ENCODE measurements at regions not wholly inside any gene's neighbourhood (a gene's known extent, or its start where the extent isn't known, plus 50 kb on each side); places are given as distances from the start of the nearest gene placed in this dataset.
"Not testable (repeated sequence)": the region's sequence is repeated elsewhere in the genome, so short reads cannot be mapped to it uniquely, and the experiment has no call there.

DNA sequence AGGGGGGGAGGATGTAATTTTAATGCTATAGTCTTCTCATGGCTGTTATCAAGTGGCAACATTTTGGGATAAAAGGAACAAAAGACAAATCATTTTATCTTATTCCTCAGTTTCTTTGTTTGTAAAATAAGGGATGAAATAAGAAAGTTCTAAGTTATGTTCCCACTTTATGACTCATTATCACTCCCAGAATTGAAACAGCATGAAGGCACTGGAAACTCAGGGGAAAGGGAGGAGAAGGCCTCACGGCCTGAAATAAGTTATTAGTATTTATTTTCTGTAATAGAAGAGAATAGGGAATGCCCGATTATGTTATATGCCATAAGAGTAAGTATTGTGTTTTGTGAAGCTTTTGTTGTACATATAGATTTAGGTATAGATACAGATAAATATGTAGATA, 85.0 kb upstream of the NAMPT start:
- no peak overlapping the region for H3K4me3 ChIP-seq (ENCODE audit: low read depth, poor library complexity, severe bottlenecking)
- DNase-seq (ENCODE audit: low spot score in 2 of 2): no peak
- TF ChIP-seq, protein P1, sequence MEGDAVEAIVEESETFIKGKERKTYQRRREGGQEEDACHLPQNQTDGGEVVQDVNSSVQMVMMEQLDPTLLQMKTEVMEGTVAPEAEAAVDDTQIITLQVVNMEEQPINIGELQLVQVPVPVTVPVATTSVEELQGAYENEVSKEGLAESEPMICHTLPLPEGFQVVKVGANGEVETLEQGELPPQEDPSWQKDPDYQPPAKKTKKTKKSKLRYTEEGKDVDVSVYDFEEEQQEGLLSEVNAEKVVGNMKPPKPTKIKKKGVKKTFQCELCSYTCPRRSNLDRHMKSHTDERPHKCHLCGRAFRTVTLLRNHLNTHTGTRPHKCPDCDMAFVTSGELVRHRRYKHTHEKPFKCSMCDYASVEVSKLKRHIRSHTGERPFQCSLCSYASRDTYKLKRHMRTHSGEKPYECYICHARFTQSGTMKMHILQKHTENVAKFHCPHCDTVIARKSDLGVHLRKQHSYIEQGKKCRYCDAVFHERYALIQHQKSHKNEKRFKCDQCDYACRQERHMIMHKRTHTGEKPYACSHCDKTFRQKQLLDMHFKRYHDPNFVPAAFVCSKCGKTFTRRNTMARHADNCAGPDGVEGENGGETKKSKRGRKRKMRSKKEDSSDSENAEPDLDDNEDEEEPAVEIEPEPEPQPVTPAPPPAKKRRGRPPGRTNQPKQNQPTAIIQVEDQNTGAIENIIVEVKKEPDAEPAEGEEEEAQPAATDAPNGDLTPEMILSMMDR (IDR thresholded peaks at IDR 0.05): no peak
- TF ChIP-seq POLR2A (IDR thresholded peaks at IDR 0.05): no peak
- intact Hi-C loops (cut with DNase I; ENCODE audit: low total_unique reads): no loop called here
- WGBS, 2 donors: 74 to 81% methylated on average over 2 of the region's 2 CpGs

DNA sequence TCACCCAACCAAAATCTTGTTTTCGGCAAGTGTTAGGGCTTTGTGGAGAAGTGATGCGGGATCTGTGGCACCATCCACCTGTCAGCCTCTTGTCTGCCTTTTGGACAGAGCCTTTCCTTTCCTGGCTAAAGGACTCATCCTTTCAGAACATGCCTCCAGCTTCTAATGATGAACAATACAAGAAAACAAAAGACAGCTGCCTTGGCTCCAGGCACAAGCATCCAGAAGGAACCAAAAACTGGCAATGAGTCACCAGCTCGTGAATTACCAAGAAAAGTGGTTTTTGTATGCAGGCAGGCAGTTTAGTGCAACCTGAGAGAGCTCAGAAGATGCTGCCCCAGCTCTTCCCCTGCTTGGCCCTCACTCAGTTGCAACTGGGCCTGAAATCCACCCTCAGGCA, 84.6 kb upstream of the NAMPT start:
- peak in 1 of 2 donors; percentile 49 for DNase-seq (ENCODE audit: low spot score in 2 of 2)
- TF ChIP-seq, protein P1 (IDR thresholded peaks at IDR 0.05): no peak
- no peak for TF ChIP-seq POLR2A (IDR thresholded peaks at IDR 0.05)
- WGBS, 2 donors: 48 to 61% methylated on average over 3 of the region's 3 CpGs
- no peak overlapping the region for H3K4me3 ChIP-seq (ENCODE audit: low read depth, poor library complexity, severe bottlenecking)
- intact Hi-C loops (cut with DNase I; ENCODE audit: low total_unique reads): no loop called here

DNA sequence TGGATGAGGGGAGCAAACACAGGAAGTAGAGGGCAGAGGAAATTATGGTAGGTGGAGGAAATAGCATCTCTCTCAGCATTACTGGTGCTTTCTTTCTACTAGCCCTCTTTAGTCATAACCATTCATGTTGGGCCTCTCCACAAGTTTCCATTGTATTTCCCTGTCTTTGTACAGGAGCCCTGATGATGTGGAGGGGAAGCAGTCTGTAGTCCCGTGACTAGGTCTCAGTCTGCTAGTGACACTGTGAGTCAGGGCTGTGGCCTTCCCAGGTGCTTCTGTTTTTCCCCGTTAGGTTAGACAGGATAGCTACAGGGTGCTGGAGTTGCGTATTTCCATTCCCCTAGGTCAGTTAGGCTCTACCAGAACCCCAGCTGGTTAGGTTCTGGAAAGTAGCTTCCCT, 82.9 kb upstream of the NAMPT start:
- intact Hi-C loops (cut with DNase I; ENCODE audit: low total_unique reads): no loop called here
- 86 to 87% methylated on average over 3 of the region's 3 CpGs for WGBS, 2 donors
- no peak overlapping the region for H3K4me3 ChIP-seq (ENCODE audit: low read depth, poor library complexity, severe bottlenecking)
- no peak for DNase-seq (ENCODE audit: low spot score in 2 of 2)
- TF ChIP-seq, protein P1 (IDR thresholded peaks at IDR 0.05): no peak
- no peak for TF ChIP-seq POLR2A (IDR thresholded peaks at IDR 0.05)

DNA sequence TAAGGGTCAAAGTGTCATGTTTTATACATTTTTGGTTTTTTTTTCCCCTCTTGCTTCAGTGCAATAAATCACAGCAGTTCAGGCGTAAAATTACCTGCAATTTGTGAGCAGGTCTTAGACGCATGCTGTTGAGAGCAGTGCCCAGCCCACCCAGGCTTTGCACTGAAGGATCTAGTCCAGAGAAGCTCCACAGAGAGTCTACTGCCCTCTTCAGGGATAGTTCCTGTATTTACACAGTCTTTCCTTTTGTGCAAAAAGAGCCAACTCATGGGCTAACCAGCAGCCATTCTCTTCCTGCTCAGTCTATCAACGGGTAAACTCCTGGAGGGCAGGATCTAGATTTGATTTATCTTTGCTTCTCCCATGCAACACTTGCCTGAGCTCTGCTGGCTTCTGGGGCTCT, 82.2 kb upstream of the NAMPT start:
- no peak for TF ChIP-seq POLR2A (IDR thresholded peaks at IDR 0.05)
- TF ChIP-seq, protein P1 (IDR thresholded peaks at IDR 0.05): no peak
- intact Hi-C loops (cut with DNase I; ENCODE audit: low total_unique reads): no loop called here
- no peak overlapping the region for H3K4me3 ChIP-seq (ENCODE audit: low read depth, poor library complexity, severe bottlenecking)
- no peak for DNase-seq (ENCODE audit: low spot score in 2 of 2)
- 63 to 83% methylated on average over 3 of the region's 3 CpGs for WGBS, 2 donors

DNA sequence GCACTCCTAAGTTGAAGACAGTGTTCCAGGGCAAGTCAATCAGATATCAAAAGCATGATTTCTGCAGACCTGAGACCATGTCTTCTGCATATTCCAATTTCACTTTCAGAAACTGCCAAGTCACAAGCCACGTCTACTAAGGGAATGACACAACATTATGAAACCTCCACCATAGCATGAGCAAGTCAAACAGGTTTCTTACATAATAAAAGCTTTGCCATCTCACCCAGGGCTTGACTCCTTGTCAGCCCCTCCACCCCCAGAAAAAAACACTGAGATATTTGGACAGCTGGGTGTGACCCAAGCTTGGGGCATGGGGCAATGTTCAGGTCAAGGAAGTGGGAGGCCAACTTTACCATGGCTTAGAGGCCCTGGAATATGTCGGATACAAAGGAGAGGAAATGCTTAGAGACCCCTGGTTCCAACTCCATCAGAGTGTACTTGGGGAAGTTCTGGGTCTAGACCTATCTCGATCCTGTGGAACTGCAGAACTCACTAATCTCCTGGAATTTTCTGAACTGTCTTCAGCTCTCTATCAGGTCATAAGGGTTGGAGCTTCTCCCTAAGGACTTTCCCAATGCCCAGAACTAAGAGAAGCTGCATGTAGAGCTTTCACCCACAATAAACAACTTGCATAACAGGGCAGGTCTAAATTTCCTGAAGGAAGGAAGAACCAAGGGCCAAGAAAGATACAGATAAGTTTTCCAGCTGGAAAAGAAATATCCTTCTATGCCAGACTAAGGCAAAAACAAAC, 80.6 kb upstream of the NAMPT start:
- TF ChIP-seq, protein P1 (IDR thresholded peaks at IDR 0.05): no peak
- no peak for TF ChIP-seq POLR2A (IDR thresholded peaks at IDR 0.05)
- WGBS, 2 donors: 38 to 45% methylated on average over 3 of the region's 3 CpGs
- H3K4me3 ChIP-seq (ENCODE audit: low read depth, poor library complexity, severe bottlenecking): no peak overlapping the region
- peak in 1 of 2 donors; percentile 20 for DNase-seq (ENCODE audit: low spot score in 2 of 2)
- intact Hi-C loops (cut with DNase I; ENCODE audit: low total_unique reads): no loop called here

DNA sequence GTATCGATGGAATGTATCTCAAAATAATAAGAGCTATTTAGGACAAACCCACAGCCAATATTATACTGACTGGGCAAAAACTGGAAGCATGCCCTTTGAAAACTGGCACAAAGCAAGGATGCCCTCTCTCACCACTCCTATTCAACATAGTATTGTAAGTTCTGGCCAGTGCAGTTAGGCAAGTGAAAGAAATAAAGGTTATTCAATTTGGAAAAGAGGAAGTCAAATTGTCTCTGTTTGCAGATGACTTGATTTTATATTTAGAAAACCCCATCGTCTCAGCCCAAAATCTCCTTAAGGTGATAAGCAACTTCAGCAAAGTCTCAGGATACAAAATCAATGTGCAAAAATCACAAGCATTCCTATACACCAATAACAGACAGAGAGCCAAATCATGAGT, 77.7 kb upstream of the NAMPT start:
- intact Hi-C loops (cut with DNase I; ENCODE audit: low total_unique reads); DNase-seq (ENCODE audit: low spot score in 2 of 2); H3K4me3 ChIP-seq (ENCODE audit: low read depth, poor library complexity, severe bottlenecking): not testable (repeated sequence)
- 86 to 90% methylated on average over 2 of the region's 2 CpGs for WGBS, 2 donors
